ENCODE measurements at regions not wholly inside any gene's neighbourhood (a gene's known extent, or its start where the extent isn't known, plus 50 kb on each side); places are given as distances from the start of the nearest gene placed in this dataset.

GRCh38 chr4:52260514-52261210 is 209.6 kb downstream of the SPATA18 start:
- H3K36me3 Mint-ChIP-seq (ENCODE audit: low read depth): no peaks in the 10 kb centered on the region
- ATAC-seq: no peak
- POLR2A ChIA-PET: no interaction called here
- no peaks in the 10 kb centered on the region for H3K9me3 Mint-ChIP-seq (ENCODE audit: insufficient read depth)
- H3K4me3 Mint-ChIP-seq: no peak overlapping the region
- no peaks in the 10 kb centered on the region for H3K4me1 Mint-ChIP-seq (ENCODE audit: low read depth)
- CTCF ChIA-PET: no interaction called here
- H3K27me3 Mint-ChIP-seq (ENCODE audit: low read depth): no peaks in the 10 kb centered on the region
- no peak overlapping the region for H3K27ac Mint-ChIP-seq
- no peak for DNase-seq

DNA sequence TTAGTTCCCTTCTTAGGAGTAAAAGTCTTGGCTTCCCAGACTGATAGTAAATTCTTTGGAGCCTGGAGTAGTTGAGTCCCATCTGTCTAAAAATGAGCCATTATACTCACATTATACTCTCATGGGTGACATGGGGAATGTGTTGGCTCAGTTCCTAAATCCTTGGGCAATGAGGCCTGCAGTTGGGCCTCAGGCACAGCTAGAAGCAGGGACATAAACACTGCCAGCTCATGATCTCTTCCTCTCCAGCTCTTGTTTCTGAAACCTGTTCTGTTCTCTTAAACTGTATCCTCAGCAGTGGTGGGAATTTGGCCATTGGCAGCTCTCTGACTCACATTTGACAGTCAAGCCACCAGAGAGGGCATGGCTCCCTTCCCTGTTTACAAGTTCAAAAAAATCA is 212.5 kb downstream of the SPATA18 start:
- H3K9me3 Mint-ChIP-seq (ENCODE audit: insufficient read depth): no peaks in the 10 kb centered on the region
- DNase-seq: no peak
- no peaks in the 10 kb centered on the region for H3K4me1 Mint-ChIP-seq (ENCODE audit: low read depth)
- no peaks in the 10 kb centered on the region for H3K36me3 Mint-ChIP-seq (ENCODE audit: low read depth)
- no peak overlapping the region for H3K4me3 Mint-ChIP-seq
- no peak overlapping the region for H3K27ac Mint-ChIP-seq
- POLR2A ChIA-PET: no interaction called here
- no peaks in the 10 kb centered on the region for H3K27me3 Mint-ChIP-seq (ENCODE audit: low read depth)
- CTCF ChIA-PET: no interaction called here
- ATAC-seq: no peak

- ATAC-seq: no peak
- Mint-ChIP-seq H3K4me1 (ENCODE audit: low read depth) (no peaks in the 10 kb centered on the region), H3K4me3 (no peak overlapping the region), H3K27ac (no peak overlapping the region), H3K27me3 (ENCODE audit: low read depth) (no peaks in the 10 kb centered on the region), H3K36me3 (ENCODE audit: low read depth) (no peaks in the 10 kb centered on the region), H3K9me3 (ENCODE audit: insufficient read depth) (no peaks in the 10 kb centered on the region)
- POLR2A ChIA-PET: no interaction called here
- CTCF ChIA-PET: no interaction called here
- no peak for DNase-seq
These were observed 214.8 kb downstream of the SPATA18 start for GRCh38 chr4:52265781-52266525.

- CTCF ChIA-PET: no interaction called here
- POLR2A ChIA-PET: interaction anchor here (0.7 kb wide), 1 partner anchor 18 kb away, joined by 3 read pairs; no protein-coding TSS in a partner anchor
- ATAC-seq (no peak), DNase-seq (no peak)
- H3K27ac Mint-ChIP-seq: no peak overlapping the region
- no peaks in the 10 kb centered on the region for H3K9me3 Mint-ChIP-seq (ENCODE audit: insufficient read depth)
- H3K36me3 Mint-ChIP-seq (ENCODE audit: low read depth): no peaks in the 10 kb centered on the region
- H3K4me3 Mint-ChIP-seq: no peak overlapping the region
- H3K4me1 Mint-ChIP-seq (ENCODE audit: low read depth): no peaks in the 10 kb centered on the region
- H3K27me3 Mint-ChIP-seq (ENCODE audit: low read depth): no peaks in the 10 kb centered on the region
These were observed 215.5 kb downstream of the SPATA18 start for GRCh38 chr4:52266537-52267137.

DNA sequence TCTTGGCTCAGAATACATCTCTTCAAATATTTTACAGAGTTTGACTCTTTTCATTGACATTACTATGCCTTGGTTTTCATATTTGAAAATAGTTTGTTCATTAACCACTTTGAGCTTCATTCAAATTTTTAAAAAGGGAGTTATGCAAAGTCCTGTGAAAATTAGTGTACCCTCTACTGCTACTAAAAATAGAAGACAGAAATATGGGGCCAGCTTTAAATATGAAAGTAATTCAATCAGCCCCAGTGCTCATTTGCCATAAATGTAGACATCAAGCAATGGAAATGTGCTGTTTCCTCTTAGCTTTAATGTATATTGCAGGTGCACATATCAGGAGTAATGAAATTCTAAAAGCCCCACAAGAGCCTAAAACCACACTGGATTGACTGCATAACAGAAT is 218.7 kb downstream of the SPATA18 start:
- ATAC-seq (no peak), DNase-seq (no peak)
- H3K4me1 Mint-ChIP-seq (ENCODE audit: low read depth): no peaks in the 10 kb centered on the region
- no peak overlapping the region for H3K27ac Mint-ChIP-seq
- H3K9me3 Mint-ChIP-seq (ENCODE audit: insufficient read depth): peaks cover 10% of the 10 kb centered on the region
- POLR2A ChIA-PET: no interaction called here
- no peaks in the 10 kb centered on the region for H3K36me3 Mint-ChIP-seq (ENCODE audit: low read depth)
- CTCF ChIA-PET: no interaction called here
- H3K27me3 Mint-ChIP-seq (ENCODE audit: low read depth): no peaks in the 10 kb centered on the region
- H3K4me3 Mint-ChIP-seq: no peak overlapping the region

DNA sequence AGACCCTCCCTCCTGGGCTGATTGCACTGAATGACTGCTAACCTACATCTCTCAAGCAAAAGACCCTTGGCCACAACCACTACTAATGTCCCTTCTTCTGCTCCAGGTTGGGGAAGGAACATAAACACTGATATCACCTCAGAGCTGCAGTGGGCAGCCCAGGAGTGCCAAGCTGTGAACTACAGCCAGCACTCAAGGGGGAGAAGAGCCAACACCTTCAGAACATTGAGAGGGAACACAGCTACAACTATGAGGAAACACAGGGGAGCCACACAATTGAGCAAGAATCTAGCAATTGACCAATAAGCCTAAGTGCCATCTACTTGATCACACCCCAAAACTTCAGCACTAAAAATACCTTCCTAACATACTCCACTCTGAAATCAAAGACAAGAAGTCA is 222.8 kb downstream of the SPATA18 start:
- Mint-ChIP-seq H3K27me3 (ENCODE audit: low read depth) (no peaks in the 10 kb centered on the region), H3K27ac (no peak overlapping the region), H3K4me3 (no peak overlapping the region), H3K9me3 (ENCODE audit: insufficient read depth) (peaks cover 22% of the 10 kb centered on the region), H3K36me3 (ENCODE audit: low read depth) (no peaks in the 10 kb centered on the region), H3K4me1 (ENCODE audit: low read depth) (no peaks in the 10 kb centered on the region)
- ATAC-seq: no peak
- no peak for DNase-seq
- POLR2A ChIA-PET: no interaction called here
- CTCF ChIA-PET: no interaction called here

- ChIA-PET POLR2A (no interaction called here), CTCF (no interaction called here)
- H3K4me3 Mint-ChIP-seq: no peak overlapping the region
- no peaks in the 10 kb centered on the region for H3K36me3 Mint-ChIP-seq (ENCODE audit: low read depth)
- no peak overlapping the region for H3K27ac Mint-ChIP-seq
- H3K9me3 Mint-ChIP-seq (ENCODE audit: insufficient read depth): no peaks in the 10 kb centered on the region
- H3K4me1 Mint-ChIP-seq (ENCODE audit: low read depth): no peaks in the 10 kb centered on the region
- no peak for DNase-seq
- ATAC-seq: no peak
- no peaks in the 10 kb centered on the region for H3K27me3 Mint-ChIP-seq (ENCODE audit: low read depth)
These were observed 237.2 kb downstream of the SPATA18 start for GRCh38 chr4:52288212-52288855.

DNA sequence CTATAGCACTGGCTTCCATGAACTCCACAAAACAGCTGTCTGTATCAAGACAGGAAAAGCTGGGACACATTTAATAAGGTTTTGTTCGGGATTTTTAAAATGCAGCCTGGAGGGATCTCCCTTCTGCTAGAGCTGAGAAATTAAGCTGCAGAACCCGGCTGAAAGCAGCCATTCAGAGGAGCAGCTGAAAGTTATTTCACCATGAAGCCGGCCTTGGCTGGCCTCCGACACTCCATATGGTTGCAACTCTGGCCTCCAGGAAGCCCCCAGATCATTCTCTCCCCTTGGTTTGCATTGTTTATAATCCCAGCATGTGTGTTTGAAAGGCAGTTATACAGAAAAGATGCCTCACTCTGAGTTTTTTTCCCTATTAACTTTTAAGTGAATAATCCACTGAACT is 239.4 kb downstream of the SPATA18 start:
- no peaks in the 10 kb centered on the region for H3K36me3 Mint-ChIP-seq (ENCODE audit: low read depth)
- ChIA-PET POLR2A (no interaction called here), CTCF (no interaction called here)
- no peak for ATAC-seq
- H3K4me3 Mint-ChIP-seq: no peak overlapping the region
- H3K4me1 Mint-ChIP-seq (ENCODE audit: low read depth): no peaks in the 10 kb centered on the region
- DNase-seq: no peak
- no peaks in the 10 kb centered on the region for H3K9me3 Mint-ChIP-seq (ENCODE audit: insufficient read depth)
- H3K27ac Mint-ChIP-seq: no peak overlapping the region
- H3K27me3 Mint-ChIP-seq (ENCODE audit: low read depth): no peaks in the 10 kb centered on the region

GRCh38 chr4:52292245-52292644 is 241.1 kb downstream of the SPATA18 start:
- no peaks in the 10 kb centered on the region for H3K27me3 Mint-ChIP-seq (ENCODE audit: low read depth)
- H3K27ac Mint-ChIP-seq: no peak overlapping the region
- no peak overlapping the region for H3K4me3 Mint-ChIP-seq
- H3K4me1 Mint-ChIP-seq (ENCODE audit: low read depth): no peaks in the 10 kb centered on the region
- ChIA-PET POLR2A (no interaction called here), CTCF (no interaction called here)
- no peaks in the 10 kb centered on the region for H3K36me3 Mint-ChIP-seq (ENCODE audit: low read depth)
- ATAC-seq (no peak), DNase-seq (no peak)
- H3K9me3 Mint-ChIP-seq (ENCODE audit: insufficient read depth): no peaks in the 10 kb centered on the region

DNA sequence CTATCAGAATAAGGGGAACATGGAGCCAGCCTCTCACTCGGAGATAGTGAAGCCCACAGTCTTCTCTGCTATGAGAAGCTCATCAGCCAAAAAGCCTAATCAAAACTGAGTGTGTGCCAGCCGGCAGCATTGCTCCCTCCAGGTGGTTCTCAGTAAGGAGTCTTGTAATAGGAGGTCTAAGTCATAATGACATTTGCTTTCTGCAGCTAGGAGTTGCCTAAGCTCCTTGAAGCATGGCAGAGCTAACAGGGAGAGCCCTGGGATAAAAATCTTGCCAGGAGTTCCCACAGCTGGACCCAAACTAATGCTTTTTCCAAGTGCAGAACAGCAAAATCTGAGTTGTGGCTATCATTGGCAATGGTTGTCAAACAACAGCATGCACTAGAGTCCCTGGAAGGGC is 245.2 kb downstream of the SPATA18 start:
- Mint-ChIP-seq H3K36me3 (ENCODE audit: low read depth) (no peaks in the 10 kb centered on the region), H3K4me1 (ENCODE audit: low read depth) (no peaks in the 10 kb centered on the region), H3K27me3 (ENCODE audit: low read depth) (no peaks in the 10 kb centered on the region), H3K9me3 (ENCODE audit: insufficient read depth) (peaks cover 3% of the 10 kb centered on the region), H3K27ac (no peak overlapping the region), H3K4me3 (no peak overlapping the region)
- ChIA-PET CTCF (no interaction called here), POLR2A (no interaction called here)
- ATAC-seq: no peak
- no peak for DNase-seq

GRCh38 chr4:52298444-52298843 is 247.3 kb downstream of the SPATA18 start:
- no peaks in the 10 kb centered on the region for H3K27me3 Mint-ChIP-seq (ENCODE audit: low read depth)
- DNase-seq: no peak
- H3K9me3 Mint-ChIP-seq (ENCODE audit: insufficient read depth): peaks cover 3% of the 10 kb centered on the region
- no peak overlapping the region for H3K4me3 Mint-ChIP-seq
- POLR2A ChIA-PET: no interaction called here
- no peak for ATAC-seq
- H3K4me1 Mint-ChIP-seq (ENCODE audit: low read depth): no peaks in the 10 kb centered on the region
- CTCF ChIA-PET: no interaction called here
- no peaks in the 10 kb centered on the region for H3K36me3 Mint-ChIP-seq (ENCODE audit: low read depth)
- no peak overlapping the region for H3K27ac Mint-ChIP-seq

- Mint-ChIP-seq H3K27me3 (ENCODE audit: low read depth) (no peaks in the 10 kb centered on the region), H3K4me3 (no peak overlapping the region), H3K4me1 (ENCODE audit: low read depth) (no peaks in the 10 kb centered on the region), H3K9me3 (ENCODE audit: insufficient read depth) (peaks cover 3% of the 10 kb centered on the region), H3K27ac (no peak overlapping the region), H3K36me3 (ENCODE audit: low read depth) (no peaks in the 10 kb centered on the region)
- ChIA-PET POLR2A (no interaction called here), CTCF (no interaction called here)
- ATAC-seq: no peak
- no peak for DNase-seq
These were observed 248.0 kb downstream of the SPATA18 start for GRCh38 chr4:52299120-52299519.

Data from activated CD8-positive, alpha-beta T cell treated with anti-CD3 and anti-CD28 coated beads, Interleukin-2, amount 10 ng/mL, durations not matched to agents 7 days and 5 days (primary cell).